GM18519 (cell line): ENCODE measurements at regions not wholly inside any gene's neighbourhood (a gene's known extent, or its start where the extent isn't known, plus 50 kb on each side); places are given as distances from the start of the nearest gene placed in this dataset.
"Not testable (repeated sequence)": the region's sequence is repeated elsewhere in the genome, so short reads cannot be mapped to it uniquely, and the experiment has no call there.

Source experiments
- ATAC-seq: cut with Tn5 transposase; IDR thresholded peaks from one replicate; pipeline ENCODE4 v1.9.1; 2021; ENCODE audit warnings: mild to moderate bottlenecking, moderate library complexity; ENCODE audit not compliant: unreplicated experiment, low FRiP score

GRCh38 chr4:79666875-79667274 is 258.8 kb upstream of the GK2 start:
- ATAC-seq = no peak

GRCh38 chr4:79666112-79666511 is 258.1 kb upstream of the GK2 start:
- ATAC-seq = no peak

- ATAC-seq = no peak
Observed at GRCh38 chr4:79663865-79664264, 255.8 kb upstream of the GK2 start.

- ATAC-seq = no peak
Observed at GRCh38 chr4:79663141-79663540, 255.1 kb upstream of the GK2 start.

- no peak for ATAC-seq
Observed at GRCh38 chr4:79662651-79663050, 254.6 kb upstream of the GK2 start.

GRCh38 chr4:79661196-79661595 is 253.2 kb upstream of the GK2 start:
- ATAC-seq = no peak

GRCh38 chr4:79659308-79659870 is 251.4 kb upstream of the GK2 start:
- ATAC-seq = not testable (repeated sequence)

- no peak for ATAC-seq
Observed at GRCh38 chr4:79657379-79657778, 249.4 kb upstream of the GK2 start.

- no peak for ATAC-seq
Observed at GRCh38 chr4:79653871-79654270, 245.8 kb upstream of the GK2 start.

GRCh38 chr4:79652738-79653137 is 244.7 kb upstream of the GK2 start:
- no peak for ATAC-seq

- ATAC-seq = no peak
Observed at GRCh38 chr4:79652232-79652631, 244.2 kb upstream of the GK2 start.

- no peak for ATAC-seq
Observed at GRCh38 chr4:79651456-79651855, 243.4 kb upstream of the GK2 start.

- ATAC-seq = no peak
Observed at GRCh38 chr4:79650794-79651431, 242.9 kb upstream of the GK2 start.

- ATAC-seq = no peak
Observed at GRCh38 chr4:79650217-79650616, 242.2 kb upstream of the GK2 start.

- no peak for ATAC-seq
Observed at GRCh38 chr4:79645942-79646341, 237.9 kb upstream of the GK2 start.

GRCh38 chr4:79638735-79639134 is 230.7 kb upstream of the GK2 start:
- ATAC-seq = no peak

- no peak for ATAC-seq
Observed at GRCh38 chr4:79636991-79637390, 229.0 kb upstream of the GK2 start.

- ATAC-seq = no peak
Observed at GRCh38 chr4:79634111-79634510, 226.1 kb upstream of the GK2 start.

- no peak for ATAC-seq
Observed at GRCh38 chr4:79632114-79632513, 224.1 kb upstream of the GK2 start.

GRCh38 chr4:79626611-79627010 is 218.6 kb upstream of the GK2 start:
- ATAC-seq = no peak

GRCh38 chr4:79626101-79626500 is 218.1 kb upstream of the GK2 start:
- no peak for ATAC-seq

- no peak for ATAC-seq
Observed at GRCh38 chr4:79625361-79625760, 217.3 kb upstream of the GK2 start.
